Tibial nerve (tissue), 4 donors: ENCODE measurements at regions not wholly inside any gene's neighbourhood (a gene's known extent, or its start where the extent isn't known, plus 50 kb on each side); places are given as distances from the start of the nearest gene placed in this dataset.

Experiments used
- CTCF ChIP-seq, 5 experiments: fragments of 200-600 bp in 3 of 5; fragments of 450-650 bp in 2 of 5; sonication (generic) in 3 of 5; IDR thresholded peaks; one replicate each; pipeline ENCODE4 v1.5.1; 2016 to 2019; ENCODE audit warnings: antibody characterized with exemption in 5 of 5, mild to moderate bottlenecking in 3 of 5, moderate library complexity in 2 of 5
- EP300 ChIP-seq, 2 donors: sonication (generic); formaldehyde crosslinking; IDR thresholded peaks; one replicate each; pipeline ENCODE4 v1.6.1; 2017; ENCODE audit warnings: antibody characterized with exemption in 2 of 2, mild to moderate bottlenecking in 1 of 2
- POLR2A ChIP-seq, 2 donors: fragments of 450-650 bp; IDR thresholded peaks; one replicate each; pipeline ENCODE4 v1.6.1; 2017; ENCODE audit warnings: antibody characterized with exemption in 2 of 2, mild to moderate bottlenecking in 2 of 2, moderate library complexity in 2 of 2

- no peak for TF ChIP-seq CTCF (IDR thresholded peaks at IDR 0.05)
- no peak for TF ChIP-seq POLR2A (IDR thresholded peaks at IDR 0.05)
- TF ChIP-seq EP300 (IDR thresholded peaks at IDR 0.05): no peak
These were observed 351.4 kb upstream of the CWC22 start for GRCh38 chr2:180358458-180358857.
